8988T (cell line): ENCODE measurements at regions not wholly inside any gene's neighbourhood (a gene's known extent, or its start where the extent isn't known, plus 50 kb on each side); places are given as distances from the start of the nearest gene placed in this dataset.
"Not testable (repeated sequence)": the region's sequence is repeated elsewhere in the genome, so short reads cannot be mapped to it uniquely, and the experiment has no call there.

ENCODE experiments used
- DNase-seq: peaks from one replicate; pipeline ENCODE4 v3.0.0; 2011

DNA sequence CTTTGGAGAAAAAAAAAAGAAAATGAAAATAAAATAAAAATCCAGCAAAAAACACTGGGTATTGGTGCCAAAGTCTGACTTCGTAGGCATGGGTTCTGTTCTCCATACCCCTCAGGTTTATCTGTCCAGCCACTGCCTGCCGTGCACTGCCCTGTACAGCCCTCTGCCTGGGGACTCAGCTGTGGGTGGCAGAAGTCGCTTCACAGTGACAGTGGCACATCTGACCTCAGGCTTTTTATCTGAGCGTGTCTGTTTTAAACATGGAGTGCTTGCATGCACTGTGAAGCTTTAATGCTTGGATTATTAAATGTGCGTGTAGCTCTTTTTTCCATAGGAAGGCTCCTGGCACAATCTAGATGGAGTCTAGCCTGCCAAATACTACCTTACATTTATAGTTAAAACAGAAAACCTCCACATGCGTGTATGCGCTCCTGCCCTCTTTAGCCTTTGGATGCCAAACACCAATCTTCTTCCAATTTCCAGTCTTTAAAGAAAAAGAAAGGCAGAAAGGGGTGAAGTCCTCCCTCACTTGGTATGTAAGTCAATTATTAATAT is 375.5 kb downstream of the UTRN start:
- DNase-seq, result no peak

DNA sequence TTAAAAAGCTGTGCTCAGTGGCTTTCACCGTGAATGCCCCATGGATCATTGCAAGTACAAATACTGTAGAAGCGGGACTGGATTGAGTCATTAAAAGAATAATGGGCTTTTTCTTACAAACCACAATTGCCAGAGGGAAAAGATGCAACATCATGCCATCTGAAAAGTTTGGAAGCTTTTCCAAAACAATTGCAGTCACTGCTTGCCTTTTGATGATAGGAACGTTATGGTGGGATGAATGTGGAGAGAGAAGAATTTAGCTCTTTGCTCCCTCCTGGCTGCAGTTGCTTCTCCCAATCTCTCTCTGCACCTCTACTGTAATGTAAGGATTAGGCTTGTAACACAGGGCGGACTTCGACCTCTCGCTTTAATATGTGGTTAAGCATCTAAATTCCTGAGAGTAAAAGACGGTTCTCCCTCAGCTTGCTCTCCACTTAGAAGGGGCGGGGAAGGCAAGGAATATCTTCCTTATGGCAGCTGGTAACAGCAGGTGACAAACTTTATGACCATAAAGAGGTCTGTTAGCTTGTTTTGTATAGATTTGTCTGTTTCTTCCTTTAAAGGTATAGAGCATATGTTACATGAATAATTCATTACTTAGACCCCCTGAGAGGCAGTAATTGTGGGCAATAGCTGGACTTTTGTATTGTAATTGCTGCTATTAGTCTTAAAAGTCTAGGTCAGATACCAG is 376.1 kb downstream of the UTRN start:
- no peak for DNase-seq

DNA sequence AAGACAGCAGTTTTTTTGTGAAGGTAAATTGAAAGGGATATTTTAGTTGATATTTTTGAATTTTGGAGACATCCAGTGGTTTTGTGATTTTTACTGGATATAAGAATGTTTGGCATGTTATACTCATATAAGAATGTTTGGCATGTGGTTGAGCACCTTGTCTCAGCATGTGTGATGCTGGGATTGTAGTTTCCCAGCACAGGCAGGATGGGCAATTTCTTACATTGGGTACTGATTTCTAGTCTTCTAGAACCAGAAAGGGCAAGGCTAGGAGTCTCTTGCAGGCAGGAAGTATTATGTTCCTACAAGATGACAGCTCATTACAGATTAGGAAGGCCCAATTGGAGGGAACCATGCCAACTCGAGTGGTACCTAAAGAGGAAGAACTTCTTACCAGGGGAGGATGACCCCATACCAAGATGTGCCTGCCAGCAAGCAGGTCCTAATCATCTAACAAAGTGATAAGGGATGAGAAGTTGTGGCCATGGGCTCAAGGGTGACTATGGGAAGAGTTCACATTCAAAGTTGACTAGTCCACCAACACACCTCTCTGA is 377.8 kb downstream of the UTRN start:
- DNase-seq, result no peak

DNA sequence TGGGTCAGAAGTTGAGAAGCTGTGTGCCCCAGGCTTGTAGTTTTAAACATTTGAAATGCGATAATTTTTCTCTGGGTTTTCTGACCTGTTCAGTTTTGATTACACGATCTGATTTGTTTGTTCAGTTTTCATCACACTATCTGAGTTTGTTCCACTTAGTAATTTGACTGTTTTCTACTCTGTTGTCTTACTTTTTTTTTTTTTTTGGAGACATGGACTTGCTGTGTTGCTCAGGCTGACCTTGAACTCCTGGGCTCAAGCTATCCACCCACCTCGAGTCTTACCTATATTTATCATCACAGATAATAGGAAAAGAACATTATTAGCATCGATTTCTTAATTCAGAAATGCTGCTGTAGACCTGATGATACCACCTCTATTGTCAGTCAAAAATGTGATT is 379.1 kb downstream of the UTRN start:
- no peak for DNase-seq

DNA sequence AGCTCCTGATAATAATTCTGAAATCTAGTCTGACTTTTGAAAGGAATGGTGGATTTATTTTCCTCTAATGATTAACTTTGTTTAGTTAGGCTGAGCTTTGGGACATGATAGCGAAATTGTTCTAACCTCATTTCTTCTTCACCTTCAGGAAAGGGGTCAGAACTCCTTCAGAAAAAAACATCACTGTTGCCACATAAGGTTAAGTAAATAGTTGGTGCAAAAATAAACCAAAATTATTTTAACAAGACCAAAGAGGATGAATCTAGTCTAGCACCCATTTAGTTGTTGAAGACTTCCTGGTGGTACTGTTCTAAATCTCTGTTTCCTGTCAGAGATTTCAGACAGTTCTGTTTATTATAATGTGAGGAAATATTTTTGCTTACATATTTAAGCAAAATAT is 379.8 kb downstream of the UTRN start:
- DNase-seq, result no peak

DNA sequence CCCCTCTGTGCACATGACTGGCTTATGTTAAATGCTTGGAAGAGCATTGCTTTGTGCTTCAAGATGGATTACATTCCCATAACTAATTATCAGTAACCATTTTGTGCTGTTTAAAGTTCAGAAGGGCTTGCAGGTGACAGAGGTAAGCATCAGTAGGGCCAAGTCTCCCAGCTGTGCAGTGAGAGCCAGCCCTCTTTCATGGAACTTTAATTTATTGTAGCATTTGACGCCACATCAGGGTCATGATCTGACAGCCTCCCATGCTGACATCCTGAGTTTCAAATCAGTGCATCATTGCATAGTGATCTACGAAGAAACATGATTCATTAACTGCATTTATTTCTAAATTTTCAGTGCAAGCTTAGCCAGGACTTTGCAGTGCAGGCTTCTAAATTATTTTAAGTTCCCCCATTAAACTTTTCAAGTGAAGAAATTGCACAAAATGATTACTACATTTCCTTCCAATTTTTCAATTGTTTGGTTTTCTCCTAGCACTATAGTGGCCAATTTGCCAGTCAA is 380.9 kb downstream of the UTRN start:
- no peak for DNase-seq

DNA sequence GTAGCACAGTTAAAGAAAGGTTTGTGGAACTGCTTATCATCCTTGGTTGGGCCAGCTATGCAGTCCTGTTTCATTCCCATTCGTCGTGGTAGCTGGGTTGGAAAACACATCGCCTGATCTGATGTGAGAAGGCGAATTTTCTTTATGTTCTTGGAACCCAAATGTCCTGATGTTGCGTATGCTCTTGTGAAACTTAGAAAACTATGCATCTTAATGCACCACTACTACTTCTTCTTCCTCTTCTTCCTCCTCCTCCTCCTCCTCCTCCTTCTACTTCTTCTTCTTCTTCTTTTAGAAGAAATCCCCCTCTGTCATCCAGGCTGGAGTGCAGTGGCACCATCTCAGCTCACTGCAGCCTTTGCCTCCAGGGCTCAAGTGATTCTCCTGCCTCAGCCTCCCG is 381.6 kb downstream of the UTRN start:
- DNase-seq, result no peak

DNA sequence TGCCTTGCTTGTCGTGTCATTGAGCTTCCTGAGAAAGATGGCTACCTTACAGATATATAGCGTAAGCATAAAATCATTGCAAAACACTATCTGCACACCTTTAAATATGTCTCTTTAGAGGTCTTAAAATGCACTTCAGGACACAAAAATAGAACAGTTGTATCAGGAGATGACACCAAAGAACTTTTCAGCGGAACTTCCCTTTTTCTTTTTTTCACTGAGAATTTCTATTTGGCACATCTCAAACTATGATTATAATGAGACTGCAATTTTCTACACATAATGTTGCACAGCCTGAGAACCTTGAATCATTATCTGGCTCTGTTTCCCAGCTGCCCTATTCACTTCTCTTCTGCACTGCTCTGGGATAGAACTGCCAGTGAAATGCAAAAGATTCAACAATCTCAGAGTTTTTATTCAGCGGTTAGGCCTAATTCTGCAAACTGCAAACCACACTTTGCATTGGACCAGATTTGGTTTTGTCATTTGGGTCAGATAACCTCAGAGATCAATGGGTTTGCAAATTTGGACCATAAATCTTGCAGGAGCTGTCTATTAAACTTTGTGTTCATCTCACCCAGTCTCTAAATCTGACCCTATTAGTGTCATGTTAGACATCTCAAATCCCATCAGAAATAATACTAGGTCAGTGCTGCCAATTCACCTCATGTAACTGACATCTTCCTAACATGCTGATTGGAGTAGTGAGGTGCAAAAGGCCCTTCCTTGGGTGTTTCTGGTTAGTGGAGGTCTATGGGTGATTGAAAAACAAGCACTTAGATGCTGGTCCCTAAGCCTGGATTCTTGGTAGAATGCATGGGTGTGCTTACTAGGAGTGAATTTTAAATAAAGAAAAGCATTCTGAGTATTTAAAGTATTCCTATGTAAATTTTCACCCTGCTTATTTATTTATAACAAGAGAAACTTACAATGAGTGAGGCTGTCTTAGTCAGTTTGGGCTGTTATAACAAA is 382.7 kb downstream of the UTRN start:
- DNase-seq, result no peak

DNA sequence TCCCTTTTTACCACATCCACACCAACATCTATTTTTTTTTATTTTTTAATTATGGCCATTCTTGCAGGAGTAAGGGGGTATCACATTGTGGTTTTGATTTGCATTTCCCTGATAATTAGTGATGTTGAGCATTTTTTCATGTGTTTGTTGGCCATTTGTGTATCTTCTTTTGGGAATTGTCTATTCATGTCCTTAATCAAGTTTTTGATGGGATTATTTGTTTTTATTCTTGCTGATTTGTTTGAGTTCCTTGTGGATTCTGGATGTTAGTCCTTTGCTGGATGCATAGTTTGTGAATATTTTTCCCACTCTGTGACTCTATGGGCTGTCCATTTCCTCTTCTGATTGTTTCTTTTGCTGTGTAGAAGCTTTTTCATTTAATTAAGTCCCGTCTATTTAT is 385.1 kb downstream of the UTRN start:
- not testable (repeated sequence) for DNase-seq

DNA sequence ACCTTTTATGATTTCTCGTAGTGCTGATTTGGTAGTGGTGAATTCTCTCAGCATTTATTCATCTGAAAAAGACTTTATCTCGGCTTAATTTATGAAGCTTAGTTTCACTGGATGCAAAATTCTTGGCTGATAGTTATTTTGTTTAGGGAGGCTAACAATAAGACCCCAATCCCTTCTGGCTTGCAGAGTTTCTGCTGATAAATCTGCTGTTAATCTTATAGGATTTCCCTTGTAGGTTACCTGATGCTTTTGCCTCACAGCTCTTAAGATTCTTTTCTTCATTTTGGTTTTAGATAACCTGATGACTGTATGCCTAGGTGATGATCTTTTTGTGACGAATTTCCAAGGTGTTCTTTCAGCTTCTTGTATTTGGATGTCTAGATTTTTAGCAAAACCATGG is 388.7 kb downstream of the UTRN start:
- no peak for DNase-seq

DNA sequence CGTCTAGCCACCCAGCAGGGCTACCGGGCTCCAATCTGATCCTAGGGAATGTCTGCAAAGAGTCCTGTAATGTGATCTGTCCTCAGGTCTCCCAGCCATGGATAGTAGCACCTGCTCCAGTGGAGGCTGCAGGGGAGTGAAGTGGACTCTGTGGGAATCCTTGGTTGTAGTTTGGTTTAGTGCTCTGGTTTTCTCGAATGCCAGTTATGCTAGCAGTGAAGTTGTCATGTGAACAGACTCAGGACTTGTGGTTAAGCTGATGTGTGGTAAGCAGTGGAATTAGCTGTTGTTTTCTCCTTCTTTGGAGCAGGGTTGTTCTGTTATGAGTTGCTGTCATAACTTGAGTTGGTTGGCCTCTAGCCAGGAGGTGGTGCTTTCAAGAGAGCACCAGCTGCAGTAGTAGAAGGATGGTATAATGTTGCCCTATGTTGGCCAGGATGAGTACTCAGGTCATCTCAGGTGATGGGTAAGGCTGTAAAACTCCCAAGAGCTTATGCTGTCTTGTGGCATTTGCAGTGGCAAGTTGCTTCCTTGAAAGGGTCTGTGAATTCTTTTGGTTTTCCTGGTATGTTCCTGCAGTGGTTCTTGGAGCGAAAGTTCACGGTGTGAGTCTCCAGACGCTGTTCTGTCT is 390.2 kb downstream of the UTRN start:
- no peak for DNase-seq

DNA sequence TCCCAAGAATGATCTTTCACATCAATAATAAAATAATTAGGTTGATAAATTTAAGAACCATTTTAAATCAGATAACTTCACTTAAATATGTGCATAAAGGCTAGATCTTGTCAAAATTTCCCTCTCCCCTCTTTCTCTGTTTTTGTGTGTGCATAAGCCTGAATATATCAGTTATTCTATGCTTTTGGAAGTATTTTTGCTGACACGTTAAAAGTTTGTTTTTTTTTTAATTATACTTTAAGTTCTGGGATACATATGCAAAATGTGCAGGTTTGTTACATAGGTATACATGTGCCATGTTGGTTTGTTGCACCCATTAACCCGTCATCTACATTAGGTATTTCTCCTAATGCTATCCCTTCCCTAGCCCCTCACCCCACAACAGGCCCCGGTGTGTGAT is 391.2 kb downstream of the UTRN start:
- DNase-seq, result not testable (repeated sequence)

DNA sequence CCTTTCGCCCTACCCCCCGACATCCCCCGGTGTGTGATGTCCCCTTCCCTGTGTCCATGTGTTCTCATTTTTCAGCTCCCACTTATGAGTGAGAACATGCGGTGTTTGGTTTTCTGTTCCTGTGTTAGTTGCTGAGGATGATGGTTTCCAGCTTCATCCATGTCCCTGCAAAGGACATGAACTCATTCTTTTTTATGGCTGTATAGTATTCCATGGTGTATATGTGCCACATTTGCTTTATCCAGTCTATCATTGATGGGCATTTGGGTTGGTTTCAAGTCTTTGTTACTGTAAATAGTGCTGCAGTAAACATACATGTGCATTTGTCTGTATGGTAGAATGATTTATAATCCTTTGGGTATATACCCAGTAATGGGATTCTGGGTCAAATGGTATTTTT is 392.1 kb downstream of the UTRN start:
- not testable (repeated sequence) for DNase-seq

DNA sequence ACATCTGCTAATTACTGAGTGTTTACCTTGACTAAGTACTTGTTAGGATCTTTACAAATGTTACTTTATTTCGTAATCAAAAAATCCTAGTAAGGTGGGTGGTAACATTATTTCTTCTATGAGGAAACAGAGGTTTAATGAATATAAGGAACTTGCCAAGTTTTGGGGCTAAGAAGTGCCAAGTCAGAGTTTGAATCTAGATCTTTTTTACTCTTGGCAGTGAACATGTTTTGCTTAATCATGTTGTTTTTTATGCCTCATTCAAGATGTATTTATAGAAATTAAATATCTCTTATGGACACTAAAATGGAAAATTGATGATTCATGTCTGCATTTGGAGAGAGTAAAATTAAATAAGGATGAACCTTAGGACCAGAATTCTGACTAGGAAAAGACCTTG is 393.7 kb downstream of the UTRN start:
- no peak for DNase-seq

DNA sequence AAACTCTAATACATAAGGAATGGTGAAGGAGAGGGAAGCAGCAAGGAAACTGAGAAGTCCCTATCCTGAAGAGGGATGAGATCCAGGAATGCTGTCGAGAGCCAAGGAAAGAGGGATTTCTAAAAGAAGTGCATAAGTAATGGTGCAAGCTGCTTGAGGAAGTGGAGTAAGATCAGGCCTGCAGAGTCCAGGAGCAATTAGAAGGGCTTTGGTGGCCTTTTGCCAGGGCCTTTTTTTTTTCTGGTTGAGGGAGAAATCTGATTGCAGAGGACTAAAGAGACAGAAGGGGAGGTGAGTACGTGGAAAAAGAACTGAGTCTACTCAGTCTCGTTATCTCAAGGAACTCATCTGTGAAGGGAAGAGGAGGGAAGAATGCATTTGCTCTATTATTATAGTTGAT is 396.2 kb downstream of the UTRN start:
- no peak for DNase-seq

DNA sequence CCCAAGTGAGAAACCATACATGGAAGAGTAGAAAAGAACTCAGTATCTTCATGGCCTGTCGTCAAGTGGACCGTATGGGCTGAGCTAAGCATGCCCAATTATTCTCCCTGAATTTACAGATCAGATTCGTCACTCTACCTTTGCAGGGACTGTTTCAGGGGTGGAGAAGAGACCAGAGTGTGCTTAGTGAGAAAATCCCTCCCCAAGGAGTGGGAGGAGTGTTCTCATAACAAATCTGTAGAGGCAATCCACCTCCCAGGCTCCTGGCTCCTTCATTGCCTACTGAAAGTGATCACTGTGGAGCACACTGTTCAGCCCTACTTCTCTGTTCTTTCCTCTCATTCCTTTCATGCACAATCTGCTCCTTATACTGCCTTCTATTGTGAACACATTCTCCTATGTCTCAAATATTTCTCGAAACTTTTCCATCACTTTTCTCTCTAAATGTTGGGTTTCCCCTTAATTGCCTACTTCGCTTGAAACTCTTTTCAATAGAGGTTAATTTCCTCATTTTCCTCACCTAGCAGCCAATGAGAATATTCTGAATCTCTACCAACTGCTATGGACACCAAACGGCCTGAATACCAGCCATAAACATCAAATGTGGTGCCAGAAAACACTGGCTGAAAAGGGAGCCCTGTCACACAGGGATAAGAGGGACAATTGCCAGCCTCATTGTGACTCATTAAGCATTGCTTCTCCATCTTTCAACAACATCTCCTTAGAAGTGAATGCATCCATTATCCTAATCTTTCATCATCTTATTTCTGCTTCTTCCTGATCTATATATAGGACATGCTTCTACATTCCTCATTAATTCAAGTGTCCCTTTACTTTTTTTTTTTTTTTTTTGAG is 398.3 kb downstream of the UTRN start:
- no peak for DNase-seq

DNA sequence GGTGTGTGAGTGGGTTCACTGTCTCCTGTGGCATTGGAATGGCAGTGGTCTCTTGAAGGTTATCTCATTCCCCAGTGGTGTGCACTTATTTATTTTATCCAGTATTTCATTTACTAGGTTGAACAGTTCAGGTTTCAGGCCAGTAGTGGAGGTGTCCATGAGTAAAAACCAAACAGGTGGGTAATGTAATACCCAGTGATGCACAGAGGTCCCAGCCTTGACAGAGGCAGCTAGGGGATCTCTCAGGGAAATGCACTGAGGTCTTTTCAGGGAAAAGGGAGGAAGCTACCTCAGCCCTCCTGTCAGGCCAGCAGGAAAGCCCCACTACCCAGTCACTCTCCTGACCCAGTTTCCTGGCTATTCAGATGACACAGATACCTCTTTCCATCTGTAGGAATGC is 403.6 kb downstream of the UTRN start:
- no peak for DNase-seq

DNA sequence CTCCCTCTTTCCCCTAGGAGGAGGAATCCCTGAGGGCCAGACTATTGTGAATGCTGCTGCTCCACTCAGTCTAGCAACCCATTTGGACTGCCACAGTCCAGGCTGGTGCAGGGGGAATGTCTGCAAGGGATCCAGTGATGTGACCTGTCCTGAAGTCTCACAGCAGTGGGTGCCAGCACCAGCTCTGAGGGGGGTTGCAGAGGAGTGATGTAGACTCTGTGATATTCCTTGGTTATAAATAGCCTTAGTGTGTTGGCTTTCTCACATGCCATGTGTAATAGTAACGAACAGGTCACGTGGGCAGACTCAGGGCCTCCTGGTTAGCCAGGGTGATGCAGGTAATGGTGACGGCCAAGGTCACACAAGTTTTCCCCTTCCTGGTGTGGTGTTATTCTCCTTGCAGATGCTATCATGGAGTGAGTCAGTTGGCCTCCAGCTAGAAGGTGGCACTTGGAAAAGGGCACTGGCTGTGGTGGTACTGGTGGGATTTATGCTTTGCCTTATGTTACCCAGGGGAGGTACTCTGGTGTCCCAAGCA is 404.4 kb downstream of the UTRN start:
- DNase-seq, result no peak

DNA sequence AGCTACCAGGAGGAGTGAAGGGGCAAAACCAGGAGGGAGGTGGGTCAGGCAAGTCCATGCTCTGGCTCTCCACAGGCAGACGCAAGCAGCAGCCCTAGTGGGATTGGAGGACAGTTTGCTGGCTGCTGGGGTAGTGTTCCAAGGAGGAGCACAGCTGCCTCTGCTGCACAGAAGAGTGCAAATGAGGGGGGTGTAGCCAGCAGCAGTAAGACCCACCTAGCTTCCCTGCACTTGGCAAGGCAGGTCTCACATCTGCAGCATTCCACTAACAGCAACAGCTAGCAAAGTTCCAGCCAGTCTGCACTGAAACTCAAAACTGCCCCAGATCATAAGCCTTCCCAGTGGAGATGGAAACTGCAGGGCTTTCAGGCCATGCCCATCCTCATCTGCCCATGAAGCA is 405.0 kb downstream of the UTRN start:
- no peak for DNase-seq

DNA sequence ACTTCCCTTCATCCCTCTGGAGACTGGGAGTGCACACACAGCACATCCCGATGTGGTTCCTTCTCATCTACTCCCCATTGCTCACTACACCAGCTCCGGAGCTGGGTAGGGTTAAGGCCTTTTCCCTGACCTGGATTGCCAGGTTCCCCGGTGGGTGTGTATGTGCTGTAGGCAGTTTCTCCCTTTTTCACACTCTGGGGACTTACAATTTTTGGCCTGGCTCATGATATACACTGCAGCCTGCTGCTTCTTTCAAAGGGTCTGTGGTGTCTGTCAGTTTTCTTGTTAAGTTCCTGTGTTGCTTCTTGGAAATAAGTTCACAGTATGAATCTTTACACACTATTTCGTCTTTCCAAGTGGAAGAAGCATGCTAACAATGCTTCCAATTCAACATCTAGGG is 405.5 kb downstream of the UTRN start:
- no peak for DNase-seq

DNA sequence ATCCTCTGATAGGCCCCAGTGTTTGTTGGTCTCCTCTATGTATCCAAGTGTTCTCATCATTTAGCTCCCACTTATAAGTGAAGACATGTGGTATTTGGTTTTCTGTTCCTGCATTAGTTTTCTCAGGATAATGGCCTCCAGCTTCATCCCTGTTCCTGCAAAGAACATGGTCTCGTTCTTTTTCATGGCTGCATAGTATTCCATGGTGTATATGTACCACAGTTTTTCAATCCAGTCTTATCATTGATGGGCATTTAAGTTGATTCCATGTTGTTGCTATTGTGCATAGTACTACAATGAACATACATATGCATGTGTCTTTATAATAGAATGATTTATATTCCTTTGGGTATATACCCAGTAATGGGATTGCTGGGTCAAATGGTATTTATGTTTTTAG is 406.9 kb downstream of the UTRN start:
- DNase-seq, result not testable (repeated sequence)
